Nucleus accumbens (tissue), 56 donors: ENCODE measurements at regions not wholly inside any gene's neighbourhood (a gene's known extent, or its start where the extent isn't known, plus 50 kb on each side); places are given as distances from the start of the nearest gene placed in this dataset.
A peak's percentile ranks its signal among the peaks of the same experiment; 100 is the strongest.

Source experiments
- DNase-seq, 56 donors: peaks; one replicate each; lab custom pipeline; 2025; lab: John Stamatoyannopoulos, UW

- peak in 1 of 56 donors; percentile 1 for DNase-seq
Measured at GRCh38 chr16:62190426-62190825, 154.2 kb upstream of the CDH8 start.

GRCh38 chr16:62177351-62178203 lies 141.3 kb upstream of the CDH8 start:
- no peak for DNase-seq

- no peak for DNase-seq
Measured at GRCh38 chr16:62170642-62171041, 134.4 kb upstream of the CDH8 start.

- no peak for DNase-seq
Measured at GRCh38 chr16:62167551-62167950, 131.3 kb upstream of the CDH8 start.

- no peak for DNase-seq
Measured at GRCh38 chr16:62157544-62157943, 121.3 kb upstream of the CDH8 start.

GRCh38 chr16:62156971-62157370 lies 120.7 kb upstream of the CDH8 start:
- no peak for DNase-seq

GRCh38 chr16:62149631-62150030 lies 113.4 kb upstream of the CDH8 start:
- DNase-seq = no peak

GRCh38 chr16:62137996-62138395 lies 101.8 kb upstream of the CDH8 start:
- DNase-seq = no peak

- no peak for DNase-seq
Measured at GRCh38 chr16:62135911-62136310, 99.7 kb upstream of the CDH8 start.

GRCh38 chr16:62135446-62135845 lies 99.2 kb upstream of the CDH8 start:
- no peak for DNase-seq

GRCh38 chr16:62130101-62130500 lies 93.9 kb upstream of the CDH8 start:
- DNase-seq = no peak

GRCh38 chr16:62105244-62105643 lies 69.0 kb upstream of the CDH8 start:
- no peak for DNase-seq

- no peak for DNase-seq
Measured at GRCh38 chr16:62102588-62102987, 66.3 kb upstream of the CDH8 start.

- DNase-seq = no peak
Measured at GRCh38 chr16:62100651-62101050, 64.4 kb upstream of the CDH8 start.

GRCh38 chr16:62089715-62090114 lies 53.5 kb upstream of the CDH8 start:
- DNase-seq = no peak

- no peak for DNase-seq
Measured at GRCh38 chr16:62088731-62089410, 52.6 kb upstream of the CDH8 start.
